GM18867 (cell line): ENCODE measurements at regions not wholly inside any gene's neighbourhood (a gene's known extent, or its start where the extent isn't known, plus 50 kb on each side); places are given as distances from the start of the nearest gene placed in this dataset.
"Not testable (repeated sequence)": the region's sequence is repeated elsewhere in the genome, so short reads cannot be mapped to it uniquely, and the experiment has no call there.

Experiments used
- ATAC-seq: cut with Tn5 transposase; IDR thresholded peaks from one replicate; pipeline ENCODE4 v1.9.1; 2021; ENCODE audit warnings: mild to moderate bottlenecking, moderate library complexity; ENCODE audit not compliant: unreplicated experiment

DNA sequence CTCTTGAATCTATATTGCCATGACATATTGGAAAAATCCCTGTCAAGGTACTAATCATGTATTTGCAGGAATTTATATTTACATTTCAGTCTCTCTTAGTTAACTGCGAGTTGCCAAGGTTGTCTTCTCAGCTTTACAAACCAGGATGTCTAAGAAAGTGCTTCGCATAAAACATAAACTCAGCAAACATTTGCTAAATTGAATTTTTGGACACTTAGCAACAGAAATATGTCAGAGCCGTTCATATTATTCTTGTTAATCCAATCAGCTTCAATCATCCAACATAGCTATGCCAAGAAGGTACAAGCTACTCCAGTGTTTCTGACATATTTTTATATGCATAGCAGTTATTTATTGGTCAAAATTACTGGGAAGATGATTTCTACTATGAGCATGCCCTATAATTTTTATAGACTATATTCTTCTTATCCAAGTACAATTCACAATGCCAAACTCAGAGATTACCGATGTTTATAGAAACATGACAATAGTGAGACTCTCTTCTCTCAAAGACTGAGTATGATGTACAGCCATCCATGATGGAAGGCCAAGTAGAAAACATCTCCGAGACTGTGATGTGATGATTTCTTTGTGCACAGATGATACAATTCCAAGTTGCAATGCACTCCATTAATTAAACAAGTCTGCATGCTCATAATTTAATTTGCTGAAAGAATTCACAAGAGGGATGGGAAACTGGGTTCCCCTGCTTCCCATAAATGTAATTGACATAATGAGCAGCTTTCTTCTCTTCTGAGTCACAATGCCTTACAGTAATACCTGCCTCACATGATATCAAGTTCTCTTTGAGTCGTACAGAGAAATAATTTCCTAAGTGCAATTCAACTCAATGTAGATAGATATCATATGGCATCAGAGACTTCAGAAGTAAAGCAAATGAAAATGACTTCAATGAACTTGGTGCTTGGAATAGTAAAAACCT, 776.3 kb downstream of the EFNB2 start:
- no peak for ATAC-seq

DNA sequence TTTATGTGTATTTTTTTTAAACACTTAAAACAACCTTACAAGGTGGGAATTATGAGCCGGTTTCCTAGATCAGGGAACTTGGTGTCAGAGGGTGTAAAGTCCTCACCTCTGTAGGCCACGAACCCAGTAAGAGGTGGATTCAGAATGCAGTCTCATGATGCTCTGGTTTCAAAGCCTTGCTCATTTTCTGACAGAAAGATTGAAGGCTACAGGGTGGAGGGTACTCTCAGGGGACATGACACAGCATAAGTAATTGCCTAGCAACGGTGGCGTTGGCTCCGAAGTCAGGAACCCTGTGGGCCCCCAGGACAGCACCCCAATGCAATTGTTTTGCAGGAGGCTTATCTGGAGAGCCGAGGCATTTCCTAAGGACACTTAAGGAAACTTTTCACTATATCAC, 794.7 kb downstream of the EFNB2 start:
- ATAC-seq, result no peak

DNA sequence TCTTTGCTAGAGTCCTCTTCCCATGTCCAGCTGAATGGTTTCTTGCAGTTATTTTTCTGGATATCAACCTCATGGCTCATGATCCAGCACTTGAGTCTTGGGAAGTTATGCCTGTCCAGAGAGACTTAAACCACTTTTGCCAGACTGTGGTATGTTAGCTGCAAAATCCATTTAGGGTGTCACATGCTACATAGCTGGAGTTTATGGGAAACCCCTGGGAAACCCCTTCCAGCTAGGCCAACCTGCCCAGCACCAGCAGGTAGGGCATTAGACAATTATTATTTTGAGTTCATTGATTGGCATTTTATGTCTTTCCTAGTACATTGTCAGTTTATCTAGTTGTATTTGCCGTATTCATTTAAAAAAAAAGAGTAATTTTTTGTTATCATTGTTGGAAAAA, 797.8 kb downstream of the EFNB2 start:
- no peak for ATAC-seq

DNA sequence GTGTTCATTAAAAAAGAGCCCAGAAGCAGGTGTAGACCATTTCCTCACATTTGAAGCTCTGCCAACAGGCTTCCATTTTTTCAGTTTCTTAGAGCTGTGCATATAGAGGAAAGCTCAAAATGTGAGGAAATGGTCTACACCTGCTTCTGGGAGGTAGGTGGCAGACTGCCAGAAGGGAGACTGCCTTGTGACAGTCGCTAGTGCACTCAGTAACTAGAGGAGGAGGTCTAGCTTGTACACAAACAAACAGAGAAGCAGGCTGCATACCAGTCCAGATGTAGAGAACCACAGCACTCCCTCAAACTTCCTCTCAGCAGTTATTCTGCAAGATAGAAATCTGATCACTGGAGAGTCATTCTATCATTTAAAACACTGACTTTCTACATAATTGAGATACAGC, 800.2 kb downstream of the EFNB2 start:
- ATAC-seq, result no peak

DNA sequence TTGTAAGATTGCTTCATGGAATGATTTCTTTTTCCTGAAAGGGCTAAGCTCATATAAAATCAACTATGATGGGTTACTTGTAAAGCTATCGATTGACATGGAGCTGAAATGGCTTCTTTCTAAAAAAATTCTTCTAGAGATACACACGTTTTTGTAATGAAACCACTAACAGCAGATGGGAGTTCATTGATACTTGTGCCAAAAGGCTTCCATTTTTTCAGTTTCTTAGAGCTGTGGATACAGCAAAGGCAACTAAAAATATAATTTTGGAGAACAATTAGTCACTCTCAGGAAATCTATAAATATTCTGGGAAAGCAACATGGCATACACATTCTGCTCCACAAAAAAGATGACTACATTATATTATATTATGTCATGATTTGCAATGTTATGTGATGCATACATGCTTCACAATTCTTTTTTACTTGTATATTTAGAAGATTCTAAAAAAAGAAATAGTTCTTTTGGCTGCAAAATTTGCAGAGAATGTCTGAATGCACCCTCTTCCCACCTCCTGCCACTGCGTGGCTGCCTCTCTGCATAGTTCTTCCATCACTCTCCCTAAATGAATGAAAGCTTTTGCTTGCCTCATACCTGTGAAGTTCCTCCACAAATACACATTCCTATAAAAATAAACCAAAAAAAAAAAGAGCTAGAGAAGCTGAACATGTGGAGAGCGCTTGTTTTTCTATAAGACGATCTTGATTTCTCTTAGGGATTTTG, 802.5 kb downstream of the EFNB2 start:
- no peak for ATAC-seq

DNA sequence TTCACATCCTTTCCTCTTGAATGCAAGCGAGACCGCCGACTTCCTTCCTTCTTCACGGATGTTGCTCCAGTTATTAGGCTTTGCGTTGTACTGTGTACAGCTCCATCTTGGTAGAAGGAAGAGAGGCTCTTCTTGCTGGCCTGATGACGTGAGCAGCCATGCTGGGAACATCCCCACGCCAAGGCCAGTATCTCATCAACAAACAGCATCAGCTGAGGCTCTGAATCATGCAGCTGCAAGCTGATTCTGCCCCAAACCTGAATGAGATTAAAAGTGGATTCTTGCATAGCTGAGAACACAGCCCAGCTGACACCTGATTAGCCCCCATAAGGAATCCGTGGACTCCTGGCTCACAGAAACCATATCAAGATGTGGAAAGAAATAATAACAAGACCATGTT, 809.6 kb downstream of the EFNB2 start:
- no peak for ATAC-seq

DNA sequence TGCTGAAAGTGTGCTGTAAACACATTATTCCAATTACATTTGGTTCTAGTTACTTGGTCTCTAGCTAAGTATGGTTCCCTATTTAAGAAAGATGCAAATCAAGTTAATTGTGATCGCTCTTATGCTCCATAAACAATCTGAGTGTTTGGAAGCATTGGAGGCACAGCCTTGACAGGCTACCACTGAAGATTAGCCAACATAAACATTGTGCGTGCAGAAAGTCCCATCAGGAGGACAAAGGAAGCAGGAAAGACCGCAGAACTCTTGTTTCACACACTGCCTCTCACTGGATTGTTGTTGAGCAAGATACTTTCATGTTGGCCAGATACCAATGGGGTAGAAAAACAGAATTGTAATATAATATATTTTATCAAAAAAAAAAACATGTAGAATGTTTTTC, 814.4 kb downstream of the EFNB2 start:
- ATAC-seq, result no peak

DNA sequence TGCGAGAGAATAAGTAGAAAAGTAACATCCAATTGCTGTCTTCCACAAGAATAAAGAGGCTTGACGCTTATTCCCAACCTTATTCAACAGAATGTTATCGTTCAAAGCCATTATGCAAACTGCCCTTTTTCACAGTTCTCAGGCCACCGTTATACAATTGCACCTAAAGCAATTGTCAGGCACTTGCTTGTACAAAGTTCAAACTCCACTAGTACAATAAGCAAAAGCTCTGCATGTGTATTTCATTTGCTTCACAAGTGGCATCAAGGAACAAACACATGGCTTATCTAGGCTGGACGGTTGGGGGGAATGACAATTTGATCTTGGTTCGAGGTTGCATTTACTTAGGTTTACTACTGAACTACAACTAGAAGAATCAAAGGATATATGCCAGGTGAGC, 815.6 kb downstream of the EFNB2 start:
- no peak for ATAC-seq

DNA sequence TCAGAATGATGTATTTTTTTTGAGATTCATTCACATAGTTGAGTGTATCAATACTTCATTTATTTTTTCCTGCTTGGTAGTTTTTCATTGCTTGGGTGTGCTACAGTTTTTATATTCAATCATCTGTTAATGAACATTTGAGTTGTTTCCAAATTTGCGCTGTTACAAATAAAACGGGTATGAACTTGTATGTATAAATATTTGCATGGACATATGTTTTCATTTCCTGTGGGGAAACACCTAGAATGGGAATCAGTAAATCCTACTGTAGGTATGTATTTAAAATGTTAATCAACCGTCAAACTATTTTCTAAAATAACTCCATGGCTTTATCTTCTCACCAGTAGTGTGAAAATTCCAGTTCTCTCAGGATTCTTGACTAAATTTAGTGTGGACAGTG, 826.3 kb downstream of the EFNB2 start:
- ATAC-seq, result no peak

DNA sequence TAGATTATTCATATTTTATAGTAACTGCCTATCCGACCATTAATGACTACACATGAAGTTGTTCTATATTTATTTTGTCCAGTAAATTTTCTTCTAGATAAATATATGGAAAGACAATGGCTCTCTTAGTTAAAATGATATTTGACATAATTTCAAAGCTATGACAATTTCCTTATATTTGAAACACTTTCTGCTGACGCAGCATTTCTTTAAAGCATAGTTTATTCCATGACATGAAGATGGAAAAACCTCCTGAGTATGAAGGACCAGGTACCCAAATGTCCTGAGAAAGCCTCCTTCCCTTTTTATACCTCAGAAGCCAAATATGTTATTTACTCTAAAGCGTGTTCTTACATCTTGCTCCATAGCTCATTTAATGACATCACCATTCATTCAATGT, 831.6 kb downstream of the EFNB2 start:
- no peak for ATAC-seq

DNA sequence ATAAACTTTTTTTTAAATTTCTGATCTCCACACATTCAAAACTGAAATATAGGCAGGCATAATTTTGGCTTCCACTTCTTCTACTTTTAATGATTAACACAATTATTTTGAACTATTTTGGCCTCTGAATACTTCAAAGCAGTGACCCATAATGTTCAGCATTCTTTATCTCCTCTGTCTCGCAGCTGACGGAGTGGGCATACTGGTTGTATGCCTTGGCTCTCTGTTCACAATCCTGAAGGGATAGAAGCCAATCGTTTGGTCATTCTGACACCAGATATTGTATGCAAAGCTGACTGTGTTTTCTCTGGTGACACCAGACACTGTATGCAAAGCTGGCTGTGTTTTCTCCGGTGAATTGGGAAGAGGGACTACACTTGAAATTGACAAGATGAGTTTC, 833.0 kb downstream of the EFNB2 start:
- no peak for ATAC-seq

DNA sequence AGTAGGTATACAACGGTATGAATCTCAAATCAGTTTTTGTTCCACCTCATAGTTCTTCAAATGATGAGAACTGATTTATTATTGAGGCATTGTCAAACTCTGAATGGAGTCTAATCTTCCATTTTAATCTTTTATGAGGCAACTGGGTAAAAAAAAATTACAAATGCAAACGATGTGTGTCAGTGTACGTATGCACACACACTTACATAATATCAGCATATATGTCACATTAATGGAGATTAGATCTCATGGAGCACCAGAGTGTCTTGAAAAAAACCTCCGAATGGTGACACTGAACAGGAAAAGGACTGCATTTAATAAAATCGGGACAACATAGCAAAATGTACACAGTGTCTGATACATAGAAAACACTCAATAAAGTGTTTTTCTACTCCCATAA, 842.7 kb downstream of the EFNB2 start:
- no peak for ATAC-seq

DNA sequence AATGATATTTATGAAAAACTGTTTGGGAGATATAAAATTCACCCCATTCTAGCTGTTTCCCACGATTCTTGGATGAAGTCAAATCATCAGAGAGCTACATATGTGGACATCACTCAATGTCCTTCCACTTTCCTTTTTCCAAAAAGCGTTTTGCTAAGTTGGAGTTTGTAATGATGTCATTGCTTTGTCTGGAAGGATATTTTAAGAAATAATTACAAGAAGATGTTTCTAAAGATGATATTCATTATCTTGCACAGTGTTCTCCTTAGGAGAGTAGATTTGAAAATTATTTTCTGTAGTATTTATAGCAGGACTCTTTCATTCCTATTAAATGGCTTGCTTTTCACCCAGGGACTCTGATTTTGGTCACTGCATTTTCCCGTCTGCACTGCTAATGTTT, 851.2 kb downstream of the EFNB2 start:
- no peak for ATAC-seq

DNA sequence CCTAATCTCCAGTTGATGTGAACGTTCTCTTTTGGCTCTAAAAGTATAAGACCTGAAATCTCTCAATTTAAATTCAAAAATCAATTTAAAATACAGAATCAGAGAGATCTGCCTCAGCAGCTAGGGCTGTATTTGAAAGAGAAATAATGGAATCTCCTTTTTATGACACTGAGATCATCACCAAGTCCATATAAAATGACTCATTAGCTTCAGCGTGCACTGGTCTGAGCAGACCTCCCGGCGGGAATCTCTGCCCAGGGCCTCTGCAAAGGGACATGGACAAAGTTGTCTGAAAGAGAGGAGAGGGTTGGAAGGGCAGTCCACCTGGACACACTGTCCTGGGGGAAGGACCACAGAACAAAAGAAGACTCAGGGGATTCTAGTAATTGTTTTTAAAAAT, 855.6 kb downstream of the EFNB2 start:
- ATAC-seq, result no peak

DNA sequence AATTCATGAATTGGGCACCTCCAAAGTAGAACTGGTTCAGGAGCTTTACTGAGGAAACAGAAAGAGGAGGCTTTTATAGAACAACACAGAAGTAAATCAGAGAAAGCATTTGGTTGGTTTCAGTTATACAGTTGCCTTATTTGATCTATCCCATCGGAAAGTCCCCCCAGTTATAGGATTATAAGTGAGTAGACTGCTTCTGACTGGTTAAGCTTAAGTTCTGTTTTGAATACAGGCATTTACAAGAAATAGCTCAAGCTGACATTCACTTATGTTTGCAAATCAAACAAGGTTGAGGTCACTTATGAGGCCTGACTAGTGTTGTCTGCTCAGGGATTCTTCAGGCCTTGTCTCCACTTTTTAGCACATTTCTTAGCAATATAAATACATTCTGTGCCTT, 857.4 kb downstream of the EFNB2 start:
- no peak for ATAC-seq

DNA sequence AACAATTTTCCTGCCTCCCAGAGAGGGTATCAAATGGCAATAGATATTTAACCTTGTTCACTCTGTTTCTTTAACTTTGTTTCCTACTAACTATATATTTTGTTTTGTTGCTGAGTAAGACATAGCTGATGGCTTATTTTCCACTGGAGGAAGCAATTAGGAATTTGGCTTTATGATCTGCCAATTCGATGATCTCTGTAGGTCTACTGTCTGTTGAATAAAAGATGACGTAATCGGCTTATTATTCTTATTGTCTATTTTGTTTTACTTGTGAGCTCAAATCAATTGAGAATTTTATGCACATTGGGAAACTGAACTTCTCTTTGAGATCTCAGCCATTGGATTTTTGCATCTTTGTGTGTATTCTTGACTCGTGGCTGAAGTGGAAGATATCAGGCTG, 862.6 kb downstream of the EFNB2 start:
- ATAC-seq, result no peak

DNA sequence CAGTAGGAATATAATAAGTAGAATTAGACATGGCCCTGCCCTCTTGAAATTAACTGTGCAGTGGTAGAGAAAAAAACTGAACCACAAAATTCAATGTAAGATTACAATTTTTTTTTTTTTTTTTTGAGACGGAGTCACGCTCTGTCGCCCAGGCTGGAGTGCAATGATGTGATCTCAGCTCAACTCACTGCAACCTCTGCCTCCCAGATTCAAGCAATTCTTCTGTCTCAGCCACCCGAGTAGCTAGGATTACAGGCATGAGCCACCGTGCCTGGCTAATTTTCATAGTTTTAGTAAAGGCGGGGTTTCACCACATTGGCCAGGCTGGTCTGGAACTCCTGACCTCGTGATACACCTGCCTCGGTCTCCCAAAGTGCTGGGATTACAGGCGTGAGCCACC, 864.3 kb downstream of the EFNB2 start:
- ATAC-seq, result not testable (repeated sequence)

DNA sequence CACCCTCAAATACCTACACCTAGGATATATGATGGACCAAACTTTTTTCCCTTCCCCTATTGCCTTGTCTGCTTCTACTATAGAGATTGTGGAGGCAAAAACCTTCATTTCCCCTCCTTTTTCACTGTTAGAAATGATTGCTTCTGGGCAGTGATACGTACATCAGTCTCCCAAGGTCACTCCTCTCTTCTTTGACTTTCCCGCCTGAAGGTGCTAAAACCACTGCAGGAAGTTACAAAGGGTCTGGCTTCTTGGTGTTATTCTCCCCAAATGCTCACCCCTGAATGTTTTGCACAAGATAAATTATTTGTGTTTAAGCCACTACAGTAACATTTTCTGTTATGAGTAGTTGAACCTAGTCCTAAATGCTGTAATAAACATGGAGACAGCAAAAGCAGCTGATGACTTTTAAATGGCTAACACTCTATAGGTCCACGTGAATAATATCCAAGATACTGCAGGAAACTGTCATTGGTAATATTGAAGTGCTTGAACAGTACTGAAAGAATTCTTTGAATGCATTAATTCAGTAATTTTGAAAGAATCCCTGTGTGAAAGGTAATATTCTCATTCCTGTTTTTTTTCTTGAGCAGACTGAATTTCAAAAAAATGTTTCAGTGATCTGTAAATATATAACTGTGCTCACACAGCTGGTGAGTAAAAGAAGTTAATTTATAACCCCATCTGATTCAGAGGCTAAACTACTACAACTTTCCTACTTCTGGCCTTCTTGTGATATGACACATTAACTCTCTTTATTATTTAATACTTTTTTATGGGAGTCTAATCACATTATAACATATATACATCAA, 865.1 kb downstream of the EFNB2 start:
- no peak for ATAC-seq

DNA sequence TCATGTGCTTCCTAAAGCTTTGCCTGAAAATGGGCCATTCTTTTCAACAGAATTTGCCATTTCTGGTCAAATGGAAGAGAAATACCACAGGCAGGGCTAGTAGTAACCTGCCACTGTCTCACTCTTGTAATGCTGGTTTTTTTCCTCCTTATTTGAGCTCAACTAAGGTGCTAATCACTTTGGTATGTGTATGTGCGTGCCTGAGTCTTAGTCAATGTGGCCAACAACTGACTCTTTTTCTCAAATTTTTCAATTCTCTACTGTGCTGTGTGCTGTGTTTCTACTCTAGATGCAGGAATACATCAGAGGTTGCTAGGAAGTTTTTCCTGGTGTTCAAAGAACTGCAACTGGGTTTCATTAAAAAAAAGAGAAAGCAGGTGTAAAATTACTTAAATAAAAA, 870.2 kb downstream of the EFNB2 start:
- no peak for ATAC-seq

DNA sequence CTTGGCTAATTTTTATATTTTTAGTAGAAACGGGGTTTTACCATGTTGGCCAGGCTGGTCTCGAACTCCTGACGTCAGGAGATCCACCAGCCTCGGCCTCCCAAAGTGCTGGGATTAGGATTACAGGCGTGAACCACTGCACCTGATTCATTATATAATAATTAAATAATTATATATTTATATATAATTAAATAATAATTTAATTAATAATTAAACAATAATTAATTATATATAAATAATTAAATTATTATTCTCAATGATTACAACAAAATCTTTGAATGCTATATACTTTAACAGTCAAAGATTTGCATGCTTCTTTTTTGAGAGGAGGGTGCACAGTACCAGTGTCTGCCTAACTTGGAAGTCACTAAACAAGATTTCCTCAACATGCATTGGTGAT, 872.3 kb downstream of the EFNB2 start:
- ATAC-seq, result no peak

DNA sequence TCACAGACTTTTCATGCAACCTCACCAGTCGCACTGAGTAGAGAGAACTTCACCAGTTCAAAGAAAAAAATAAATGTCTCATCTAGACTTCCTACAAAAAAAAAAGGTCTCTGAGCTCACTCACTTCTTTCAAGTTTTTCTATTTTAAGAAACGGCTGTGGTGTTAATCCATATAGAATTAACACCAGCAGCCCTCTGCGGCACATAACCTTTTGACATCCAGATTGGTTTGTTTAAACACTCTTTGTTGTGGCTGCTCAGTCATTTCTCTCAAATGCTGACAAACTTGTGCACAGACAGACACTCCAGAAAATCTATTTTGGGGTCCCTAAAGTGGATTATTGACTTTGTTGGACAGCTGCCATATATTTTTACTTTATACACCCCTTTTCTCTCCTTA, 874.9 kb downstream of the EFNB2 start:
- ATAC-seq, result no peak

DNA sequence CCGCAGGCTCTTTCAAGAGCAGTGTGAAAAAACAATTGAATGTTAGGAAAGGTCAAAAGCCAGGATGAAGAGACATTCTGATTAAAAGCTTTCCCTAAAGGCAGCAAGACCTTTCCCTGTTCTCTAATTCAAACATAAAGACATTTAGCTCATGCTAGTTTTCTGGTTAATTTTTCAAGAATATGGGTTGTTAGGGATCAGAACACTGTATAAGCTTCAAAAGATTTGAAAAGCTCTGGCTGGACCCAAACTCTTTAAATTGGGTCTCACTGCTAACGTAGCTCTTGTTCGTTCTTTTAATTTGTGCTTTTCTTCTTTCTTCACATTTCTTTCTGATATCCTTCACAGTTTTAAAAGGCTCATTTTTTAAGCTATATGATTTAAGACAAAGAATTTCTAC, 877.0 kb downstream of the EFNB2 start:
- ATAC-seq, result no peak
